ENCODE measurements at regions not wholly inside any gene's neighbourhood (a gene's known extent, or its start where the extent isn't known, plus 50 kb on each side); places are given as distances from the start of the nearest gene placed in this dataset.

DNA sequence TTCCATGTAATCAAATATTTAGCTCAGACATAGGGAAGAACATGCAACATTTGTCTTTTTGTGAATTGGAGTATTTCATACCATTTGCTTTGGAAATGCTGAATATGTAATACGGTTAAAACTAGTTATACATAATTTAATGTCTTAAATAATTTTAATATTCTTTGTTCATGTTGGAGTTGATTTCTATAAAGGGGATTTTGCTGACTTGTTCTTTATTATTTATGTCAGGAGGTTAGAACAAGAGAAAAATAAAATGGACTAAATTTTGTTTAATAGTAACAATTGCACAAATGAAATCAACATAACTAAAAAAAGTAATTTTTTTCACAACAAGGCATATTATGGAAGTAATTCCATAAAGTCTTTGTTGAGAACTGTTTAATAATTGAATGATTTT lies 170.0 kb upstream of the CDH18 start:
- TF ChIP-seq, protein P1, sequence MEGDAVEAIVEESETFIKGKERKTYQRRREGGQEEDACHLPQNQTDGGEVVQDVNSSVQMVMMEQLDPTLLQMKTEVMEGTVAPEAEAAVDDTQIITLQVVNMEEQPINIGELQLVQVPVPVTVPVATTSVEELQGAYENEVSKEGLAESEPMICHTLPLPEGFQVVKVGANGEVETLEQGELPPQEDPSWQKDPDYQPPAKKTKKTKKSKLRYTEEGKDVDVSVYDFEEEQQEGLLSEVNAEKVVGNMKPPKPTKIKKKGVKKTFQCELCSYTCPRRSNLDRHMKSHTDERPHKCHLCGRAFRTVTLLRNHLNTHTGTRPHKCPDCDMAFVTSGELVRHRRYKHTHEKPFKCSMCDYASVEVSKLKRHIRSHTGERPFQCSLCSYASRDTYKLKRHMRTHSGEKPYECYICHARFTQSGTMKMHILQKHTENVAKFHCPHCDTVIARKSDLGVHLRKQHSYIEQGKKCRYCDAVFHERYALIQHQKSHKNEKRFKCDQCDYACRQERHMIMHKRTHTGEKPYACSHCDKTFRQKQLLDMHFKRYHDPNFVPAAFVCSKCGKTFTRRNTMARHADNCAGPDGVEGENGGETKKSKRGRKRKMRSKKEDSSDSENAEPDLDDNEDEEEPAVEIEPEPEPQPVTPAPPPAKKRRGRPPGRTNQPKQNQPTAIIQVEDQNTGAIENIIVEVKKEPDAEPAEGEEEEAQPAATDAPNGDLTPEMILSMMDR (IDR thresholded peaks at IDR 0.05): no peak
- no peak for TF ChIP-seq EZH2 (IDR thresholded peaks at IDR 0.05; ENCODE audit: borderline replicate concordance, insufficient read depth, low read depth, low read length, poor library complexity, severe bottlenecking)

Data from B cell (primary cell).